ACHN (cell line): ENCODE measurements at regions not wholly inside any gene's neighbourhood (a gene's known extent, or its start where the extent isn't known, plus 50 kb on each side); places are given as distances from the start of the nearest gene placed in this dataset.

Experiments
- DNase-seq: peaks from one replicate; pipeline ENCODE4 v3.0.0-alpha.2; 2015
- in situ Hi-C: cut with HindIII; loops from 2 replicates; pipeline ENCODE4 v1.10.0; 2017; ENCODE audit warnings: low sequenced_read_pairs, low pct_ligation_motif_present, low pct_unique_long_range_greater_than_20kb

GRCh38 chr1:220331318-220331717 lies 59.1 kb upstream of the RAB3GAP2 start:
- no peak for DNase-seq
- in situ Hi-C loops: no loop called here

DNA sequence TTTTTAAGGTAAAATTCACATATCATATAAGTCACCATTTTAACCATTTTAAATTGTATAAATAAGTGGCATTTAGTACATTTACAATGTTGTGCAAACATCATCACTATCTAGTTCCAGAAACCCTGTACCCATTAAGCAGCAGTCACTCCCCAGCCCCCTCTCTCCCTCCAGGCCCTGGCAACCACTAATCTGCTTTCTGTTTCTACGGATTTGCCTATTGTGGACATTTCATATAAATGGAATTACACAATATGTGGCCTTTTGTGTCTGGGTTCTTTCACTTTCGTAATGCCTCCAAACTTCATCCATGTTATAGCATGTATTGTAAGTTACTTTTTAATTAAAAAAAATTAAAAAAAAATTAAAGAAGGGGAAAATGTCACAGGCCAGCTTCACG lies 58.0 kb upstream of the RAB3GAP2 start:
- DNase-seq: no peak
- in situ Hi-C loops: no loop called here

- no peak for DNase-seq
- in situ Hi-C loops: no loop called here
Observed at GRCh38 chr1:220327106-220327505, 54.9 kb upstream of the RAB3GAP2 start.

DNA sequence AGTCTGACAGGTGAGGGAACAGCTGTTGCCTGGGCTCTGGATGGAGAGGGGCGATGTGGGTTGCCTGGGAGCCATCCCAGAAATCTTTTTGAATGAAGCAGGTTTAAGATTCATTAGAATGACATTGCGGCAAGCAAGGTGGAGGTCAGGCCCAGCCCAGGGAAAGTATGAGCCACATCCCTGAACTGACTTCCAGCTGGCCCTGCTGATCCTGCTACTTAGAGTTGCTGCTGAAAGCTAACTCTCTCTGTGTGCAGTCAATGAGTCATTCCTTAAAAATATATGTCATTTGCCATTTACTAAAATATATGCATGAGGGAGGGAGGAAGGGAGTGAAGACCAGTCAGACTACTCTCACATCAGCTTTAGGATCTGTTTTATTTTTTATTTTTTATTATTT lies 54.3 kb upstream of the RAB3GAP2 start:
- in situ Hi-C loops: no loop called here
- no peak for DNase-seq

DNA sequence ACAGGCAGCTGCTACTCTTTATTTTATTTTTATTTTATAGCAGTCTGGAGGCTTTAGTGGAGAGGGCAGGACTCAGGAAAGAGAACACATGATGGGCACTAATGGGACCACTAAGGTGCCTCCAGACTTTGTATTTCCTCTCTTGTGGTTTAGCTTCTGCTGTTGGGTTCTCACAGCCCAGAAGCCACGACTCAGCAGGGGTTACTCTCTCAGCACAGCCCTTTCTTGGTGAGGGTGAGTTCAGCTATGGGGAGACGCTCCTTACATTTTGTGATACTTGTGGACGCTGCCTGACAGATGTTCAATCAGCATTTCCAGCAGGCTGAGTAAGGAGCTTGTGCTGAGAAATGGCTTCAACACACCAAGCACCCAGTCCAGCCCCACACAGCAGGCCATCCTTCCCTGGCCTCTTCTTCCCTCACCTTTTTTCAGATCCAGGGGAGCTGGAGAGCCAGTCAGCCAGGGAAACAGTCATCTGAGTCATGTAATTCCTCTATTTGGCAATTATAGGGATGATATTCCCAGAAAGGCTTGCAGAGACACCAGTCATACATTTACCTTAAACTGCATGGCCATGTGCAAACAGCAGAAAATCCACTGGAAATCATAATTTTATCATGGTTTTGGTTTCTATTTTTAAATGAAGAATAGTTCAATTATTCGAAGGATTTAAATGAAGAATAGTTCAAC lies 53.2 kb upstream of the RAB3GAP2 start:
- no peak for DNase-seq
- in situ Hi-C loops: no loop called here

- in situ Hi-C loops: no loop called here
- DNase-seq: no peak
Observed at GRCh38 chr1:220323717-220324116, 51.5 kb upstream of the RAB3GAP2 start.

DNA sequence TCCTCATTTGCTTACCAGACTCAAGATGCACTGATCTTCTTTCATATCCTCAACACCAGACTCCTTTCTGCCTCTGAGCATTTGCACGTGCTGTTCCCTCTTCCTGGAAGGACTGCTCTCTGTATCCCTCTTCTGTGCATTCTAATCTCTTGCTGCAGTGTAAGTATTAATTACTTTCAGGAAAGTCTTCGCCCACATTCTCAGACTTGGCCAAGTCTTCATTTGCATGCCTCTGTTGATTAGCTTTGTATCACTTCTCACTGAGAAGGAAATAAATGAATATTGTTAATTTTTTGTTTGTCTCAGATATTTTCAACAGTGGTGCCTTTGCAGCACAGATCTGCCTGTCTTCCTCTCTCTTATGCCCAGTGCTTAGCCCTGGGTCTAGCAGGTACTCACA lies 50.3 kb upstream of the RAB3GAP2 start:
- no peak for DNase-seq
- in situ Hi-C loops: no loop called here
